Neural cell (in vitro differentiated cells): ENCODE measurements at regions not wholly inside any gene's neighbourhood (a gene's known extent, or its start where the extent isn't known, plus 50 kb on each side); places are given as distances from the start of the nearest gene placed in this dataset.

Source experiments
- H2AFZ ChIP-seq: fragments of 200-600, 300-800 bp; sonication (generic), shearing (Covaris generic); 2 replicates; pipeline ENCODE4 v1.6.0; 2014; ENCODE audit warnings: low read depth, mild to moderate bottlenecking, antibody characterized with exemption, low read length, moderate library complexity
- H3F3A ChIP-seq: fragments of 200-600 bp; shearing (Covaris generic); 2 replicates; pipeline ENCODE4 v1.6.1; 2016; ENCODE audit warnings: mild to moderate bottlenecking, moderate library complexity, mixed read lengths, antibody characterized with exemption, low read length; ENCODE audit not compliant: insufficient read depth, poor library complexity, severe bottlenecking
- H3K27ac ChIP-seq: fragments of 200-600, 300-800 bp; sonication (generic), shearing (Covaris generic); 2 replicates; pipeline ENCODE4 v1.5.1; 2014; ENCODE audit warnings: mild to moderate bottlenecking, low read length, moderate library complexity
- H3K27me3 ChIP-seq: fragments of 300-800, 200-600 bp; sonication (generic), shearing (Covaris generic); 2 replicates; pipeline ENCODE4 v1.6.0; 2014; ENCODE audit warnings: mild to moderate bottlenecking, low read depth, low read length, moderate library complexity; ENCODE audit not compliant: insufficient read depth
- H3K36me3 ChIP-seq: fragments of 300-800, 200-600 bp; sonication (generic), shearing (Covaris generic); 2 replicates; pipeline ENCODE4 v1.5.1; 2014; ENCODE audit warnings: mild to moderate bottlenecking, antibody characterized with exemption, low read length, moderate library complexity; ENCODE audit not compliant: insufficient read depth
- H3K4me2 ChIP-seq: fragments of 300-800, 200-600 bp; sonication (generic), shearing (Covaris generic); 2 replicates; pipeline ENCODE4 v1.6.0; 2014; ENCODE audit warnings: mild to moderate bottlenecking, low read length
- H3K4me3 ChIP-seq: fragments of 300-800, 200-600 bp; sonication (generic), shearing (Covaris generic); 2 replicates; pipeline ENCODE4 v1.5.1; 2014; ENCODE audit warnings: mild to moderate bottlenecking, low read length, moderate library complexity
- H3K79me2 ChIP-seq: fragments of 200-600 bp; shearing (Covaris generic); replicated peaks from 2 replicates; pipeline ENCODE4 v1.6.0; 2014; ENCODE audit warnings: mild to moderate bottlenecking, low read length, moderate library complexity; ENCODE audit not compliant: insufficient read depth
- H3K9ac ChIP-seq: fragments of 300-800, 200-600 bp; sonication (generic), shearing (Covaris generic); 2 replicates; pipeline ENCODE4 v1.6.1; 2016; ENCODE audit warnings: mild to moderate bottlenecking, low read length, mixed read lengths
- H3K9me2 ChIP-seq: fragments of 200-600 bp; shearing (Covaris generic); 2 replicates; pipeline ENCODE4 v1.6.1; 2016; ENCODE audit warnings: mild to moderate bottlenecking, low read length, mixed read lengths; ENCODE audit not compliant: insufficient read depth
- H3K9me3 ChIP-seq: fragments of 200-600, 300-800 bp; sonication (generic), shearing (Covaris generic); 2 replicates; pipeline ENCODE4 v1.6.1; 2016; ENCODE audit warnings: mild to moderate bottlenecking, mixed run types, low read length, moderate library complexity, mixed read lengths
- H4K20me1 ChIP-seq: fragments of 200-600 bp; shearing (Covaris generic); 2 replicates; pipeline ENCODE4 v1.6.1; 2016; ENCODE audit warnings: mild to moderate bottlenecking, mixed run types; ENCODE audit not compliant: insufficient read depth
- CTCF ChIP-seq: fragments of 450-650 bp; IDR thresholded peaks from 2 replicates; pipeline ENCODE4 v1.5.1; 2014; ENCODE audit warnings: antibody characterized with exemption, mild to moderate bottlenecking, moderate library complexity; ENCODE audit not compliant: poor library complexity, severe bottlenecking
- EP300 ChIP-seq: fragments of 450-650 bp; conservative IDR thresholded peaks from 2 replicates; pipeline ENCODE4 v1.6.1; 2014; ENCODE audit warnings: antibody characterized with exemption, mild to moderate bottlenecking, moderate library complexity; ENCODE audit not compliant: poor library complexity, severe bottlenecking
- EZH2 ChIP-seq: fragments of 200-600, 300-800 bp; shearing (Covaris generic), sonication (generic); IDR thresholded peaks from 2 replicates; pipeline ENCODE4 v1.6.1; 2014; ENCODE audit warnings: antibody characterized with exemption, low read length, borderline replicate concordance, mild to moderate bottlenecking; ENCODE audit not compliant: insufficient read depth, poor library complexity, severe bottlenecking
- MXI1 ChIP-seq: fragments of 450-650 bp; conservative IDR thresholded peaks from 2 replicates; pipeline ENCODE4 v1.6.1; 2014; ENCODE audit warnings: antibody characterized with exemption, mild to moderate bottlenecking; ENCODE audit not compliant: poor library complexity, severe bottlenecking
- POLR2AphosphoS5 ChIP-seq: IDR thresholded peaks from 2 replicates; pipeline ENCODE4 v1.6.1; 2012
- RAD21 ChIP-seq: fragments of 450-650 bp; conservative IDR thresholded peaks from 2 replicates; pipeline ENCODE4 v1.6.1; 2014; ENCODE audit warnings: antibody characterized with exemption, mild to moderate bottlenecking, moderate library complexity
- REST ChIP-seq: IDR thresholded peaks from 2 replicates; pipeline ENCODE4 v1.6.1; 2012; ENCODE audit warnings: borderline replicate concordance
- SMC3 ChIP-seq: fragments of 450-650 bp; conservative IDR thresholded peaks from 2 replicates; pipeline ENCODE4 v1.6.1; 2014; ENCODE audit warnings: antibody characterized with exemption, mild to moderate bottlenecking, moderate library complexity; ENCODE audit not compliant: poor library complexity
- TAF1 ChIP-seq: IDR thresholded peaks from 2 replicates; pipeline ENCODE4 v1.6.1; 2012; ENCODE audit warnings: low read depth

- Histone ChIP-seq H3K9ac (no peak overlapping the region), H3F3A (no peaks in the 10 kb centered on the region), H3K27me3 (no peaks in the 10 kb centered on the region), H4K20me1 (no peaks in the 10 kb centered on the region), H3K79me2 (no peaks in the 10 kb centered on the region), H3K9me3 (no peaks in the 10 kb centered on the region), H3K27ac (no peak overlapping the region), H3K4me3 (no peak overlapping the region), H2AFZ (no peak overlapping the region), H3K36me3 (no peaks in the 10 kb centered on the region), H3K4me2 (no peak overlapping the region), H3K9me2 (no peaks in the 10 kb centered on the region)
- TF ChIP-seq EP300 = no peak
- no peak for TF ChIP-seq REST
- no peak for TF ChIP-seq RAD21
- TF ChIP-seq SMC3 = no peak
- no peak for TF ChIP-seq TAF1
- TF ChIP-seq POLR2AphosphoS5 = no peak
- TF ChIP-seq EZH2 = no peak
- no peak for TF ChIP-seq CTCF
- no peak for TF ChIP-seq MXI1
These were observed 386.6 kb upstream of the KLHL29 start for GRCh38 chr2:22998359-22998758.

- TF ChIP-seq TAF1 (no peak), SMC3 (no peak), POLR2AphosphoS5 (no peak), REST (no peak), EZH2 (no peak), MXI1 (no peak), EP300 (no peak), CTCF (no peak), RAD21 (no peak)
These were observed 385.0 kb upstream of the KLHL29 start for GRCh38 chr2:22999951-23000350.

More at GRCh38 chr2:22999951-23000350, 385.0 kb upstream of the KLHL29 start:
- Histone ChIP-seq H3K36me3 (no peaks in the 10 kb centered on the region), H3K79me2 (no peaks in the 10 kb centered on the region), H3K9ac (no peak overlapping the region), H3K4me3 (no peak overlapping the region), H3K9me2 (no peaks in the 10 kb centered on the region), H3F3A (no peaks in the 10 kb centered on the region), H3K27me3 (no peaks in the 10 kb centered on the region), H3K9me3 (no peaks in the 10 kb centered on the region), H4K20me1 (no peaks in the 10 kb centered on the region), H3K4me2 (no peak overlapping the region), H3K27ac (no peak overlapping the region), H2AFZ (no peak overlapping the region)
